PC-3 (cell line): ENCODE measurements at regions not wholly inside any gene's neighbourhood (a gene's known extent, or its start where the extent isn't known, plus 50 kb on each side); places are given as distances from the start of the nearest gene placed in this dataset.
A peak's percentile ranks its signal among the peaks of the same experiment; 100 is the strongest.

Experiments used
- ATAC-seq: fragments of 200-7000 bp; cut with Tn5 transposase; 2 replicates; pipeline ENCODE4 v1.9.1; 2020; ENCODE audit warnings: mild to moderate bottlenecking, moderate library complexity
- BruUV-seq: library from RNA; stranded (reverse); fragments of 400-500 nt; replicated peaks from 2 replicates; lab custom pipeline; 2021; lab: Mats Ljungman, UMichigan
- CTCF ChIA-PET: fragments of 300-600 bp; sonication (Branson Sonifier 250); formaldehyde crosslinking; loops from one replicate; lab custom pipeline; 2022; ENCODE audit warnings: antibody characterized with exemption; lab: Charles Lee
- POLR2A ChIA-PET: fragments of 300-600 bp; sonication (Branson Sonifier 250); formaldehyde crosslinking; loops from one replicate; lab custom pipeline; 2022; ENCODE audit warnings: antibody characterized with exemption; ENCODE audit not compliant: unreplicated experiment; lab: Charles Lee
- DNase-seq: peaks from one replicate; pipeline ENCODE4 v3.0.0-alpha.2; 2015
- H2AFZ ChIP-seq: fragments of 300-600 bp; sonication (generic); 2 replicates; pipeline ENCODE4 v1.6.0; 2016; ENCODE audit warnings: antibody characterized with exemption, low read length
- H3F3A ChIP-seq: fragments of 300-600 bp; sonication (generic); one replicate; pipeline ENCODE4 v1.6.0; 2017; ENCODE audit warnings: antibody characterized with exemption, low read length, control low read depth, mild to moderate bottlenecking; ENCODE audit not compliant: unreplicated experiment
- H3K27ac ChIP-seq: fragments of 300-600 bp; sonication (generic); 2 replicates; pipeline ENCODE4 v1.5.1; 2016; ENCODE audit warnings: mild to moderate bottlenecking, low read length
- H3K27me3 ChIP-seq: fragments of 300-600 bp; sonication (generic); 2 replicates; pipeline ENCODE4 v1.6.1; 2016; ENCODE audit warnings: low read length, mixed read lengths
- H3K36me3 ChIP-seq: fragments of 300-600 bp; sonication (generic); 2 replicates; pipeline ENCODE4 v1.6.1; 2016; ENCODE audit warnings: low read depth, mixed run types, low read length, mixed read lengths
- H3K4me1 ChIP-seq: fragments of 300-600 bp; sonication (generic); 2 replicates; pipeline ENCODE4 v1.5.1; 2016; ENCODE audit warnings: low read length; ENCODE audit not compliant: insufficient read depth
- H3K4me2 ChIP-seq: fragments of 300-600 bp; sonication (generic); 2 replicates; pipeline ENCODE4 v1.6.0; 2016; ENCODE audit warnings: low read length
- H3K4me3 ChIP-seq: fragments of 300-600 bp; sonication (generic); 2 replicates; pipeline ENCODE4 v1.5.1; 2016; ENCODE audit warnings: mild to moderate bottlenecking, low read length, mixed read lengths
- H3K79me2 ChIP-seq: fragments of 300-600 bp; sonication (generic); 2 replicates; pipeline ENCODE4 v1.6.1; 2017; ENCODE audit warnings: low read length, mixed read lengths
- H3K9ac ChIP-seq: fragments of 300-600 bp; sonication (generic); 2 replicates; pipeline ENCODE4 v1.6.0; 2016; ENCODE audit warnings: mild to moderate bottlenecking, low read length
- H3K9me2 ChIP-seq: fragments of 300-600 bp; sonication (generic); replicated peaks from 2 replicates; pipeline ENCODE4 v1.6.1; 2016; ENCODE audit warnings: mixed run types, low read length, mixed read lengths
- H3K9me3 ChIP-seq: fragments of 300-600 bp; sonication (generic); 2 replicates; pipeline ENCODE4 v1.6.1; 2016; ENCODE audit warnings: low read length, mixed read lengths
- H4K20me1 ChIP-seq: fragments of 300-600 bp; sonication (generic); 2 replicates; pipeline ENCODE4 v1.6.1; 2016; ENCODE audit warnings: low read length, mixed read lengths
- CTCF ChIP-seq: fragments of 300-600 bp; sonication (generic); conservative IDR thresholded peaks from 2 replicates; pipeline ENCODE4 v1.5.1; 2017; ENCODE audit warnings: antibody characterized with exemption, low read depth, mild to moderate bottlenecking, low read length
- EZH2 ChIP-seq: fragments of 300-600 bp; sonication (generic); IDR thresholded peaks from one replicate; pipeline ENCODE4 v1.6.1; 2017; ENCODE audit warnings: antibody characterized with exemption, mild to moderate bottlenecking, low read length; ENCODE audit not compliant: unreplicated experiment
- EZH2phosphoT487 ChIP-seq: fragments of 300-600 bp; sonication (generic); IDR thresholded peaks from 2 replicates; pipeline ENCODE4 v1.6.1; 2018; ENCODE audit warnings: mild to moderate bottlenecking, antibody characterized with exemption, low read length, borderline replicate concordance
- intact Hi-C: fragments of 100-400 bp; cut with micrococcal nuclease; formaldehyde crosslinking; loops from 2 replicates; pipeline ENCODE4 v1.9.0; 2023

DNA sequence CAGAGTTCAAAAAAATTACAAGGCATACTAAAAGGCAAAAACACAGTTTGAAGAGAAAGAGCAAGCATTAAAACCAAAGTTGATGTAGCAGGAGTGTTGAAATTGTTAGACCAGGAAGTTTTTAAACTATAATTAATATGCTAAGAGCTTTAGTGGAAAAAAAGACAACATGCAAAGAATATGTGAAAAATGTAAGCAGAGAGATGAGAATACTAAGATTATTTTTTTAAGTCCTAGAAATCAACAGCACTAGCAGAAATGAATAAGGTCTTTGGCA is 192.6 kb downstream of the ERMARD start:
- Histone ChIP-seq H3K27ac (no peak overlapping the region), H3K27me3 (no peaks in the 10 kb centered on the region), H3K9ac (no peak overlapping the region), H3K4me2 (peak overlapping the region; percentile 37; the same call in 1 of the 2 replicates), H3F3A (no peaks in the 10 kb centered on the region), H3K4me1 (peaks cover 12% of the 10 kb centered on the region; the same call in 1 of the 2 replicates), H2AFZ (no peak overlapping the region), H3K9me3 (no peaks in the 10 kb centered on the region), H3K9me2 (no peaks in the 10 kb centered on the region), H3K36me3 (no peaks in the 10 kb centered on the region), H4K20me1 (no peaks in the 10 kb centered on the region), H3K79me2 (no peaks in the 10 kb centered on the region), H3K4me3 (no peak overlapping the region)
- ATAC-seq = no peak
- no TSS peak for BruUV-seq
- TF ChIP-seq EZH2phosphoT487 (no peak), CTCF (no peak), EZH2 (no peak)
- ChIA-PET CTCF (no interaction called here), POLR2A (no interaction called here)
- intact Hi-C loops = no loop called here
- no peak for DNase-seq

DNA sequence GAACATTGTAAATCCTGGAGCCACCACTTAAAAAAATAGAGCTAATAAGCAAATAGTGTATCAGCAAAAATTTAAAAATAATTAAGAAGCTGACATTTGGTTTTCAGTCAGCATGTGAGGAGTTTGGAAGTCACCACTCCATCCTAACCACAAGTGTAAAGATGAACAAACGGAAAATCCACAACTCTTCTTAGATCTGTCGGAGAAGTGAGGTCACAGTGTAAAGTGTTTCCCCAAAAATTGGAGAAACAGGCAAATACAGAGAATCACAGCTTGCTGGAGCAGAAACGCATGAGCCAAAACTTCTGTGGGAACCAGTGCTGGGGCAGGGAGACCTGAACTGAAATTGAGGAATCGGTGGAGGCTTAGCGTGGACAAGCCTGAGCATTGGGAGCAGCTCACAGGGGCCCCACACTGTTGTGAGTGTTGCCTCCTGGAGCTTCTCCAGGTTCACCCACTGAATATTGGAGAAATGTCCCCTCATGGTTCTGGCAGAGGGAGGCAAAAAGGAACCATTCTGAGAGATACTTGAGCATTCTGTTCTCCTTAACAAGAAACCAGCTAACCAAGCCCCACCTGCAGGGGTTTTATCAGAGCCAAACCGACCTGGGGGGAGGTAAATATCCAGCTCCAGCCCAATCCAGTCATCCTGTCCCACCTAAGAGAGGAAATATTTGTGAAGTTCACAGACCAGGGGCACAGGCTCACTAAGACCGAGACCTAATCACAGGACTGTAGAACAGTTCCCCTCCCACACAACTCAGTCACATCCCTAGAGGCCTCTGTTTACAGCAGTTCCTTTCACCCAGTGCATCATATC is 192.0 kb downstream of the ERMARD start:
- Histone ChIP-seq H4K20me1 (no peaks in the 10 kb centered on the region), H3K9me3 (no peaks in the 10 kb centered on the region), H3F3A (no peaks in the 10 kb centered on the region), H3K4me3 (no peak overlapping the region), H3K79me2 (no peaks in the 10 kb centered on the region), H3K4me2 (0 out of 2 replicates have a peak overlapping the region, but pooled peaks have one; percentile 37), H2AFZ (no peak overlapping the region), H3K27ac (no peak overlapping the region), H3K9me2 (no peaks in the 10 kb centered on the region), H3K4me1 (peaks cover 12% of the 10 kb centered on the region; the same call in 1 of the 2 replicates), H3K36me3 (no peaks in the 10 kb centered on the region), H3K27me3 (no peaks in the 10 kb centered on the region), H3K9ac (no peak overlapping the region)
- POLR2A ChIA-PET = no interaction called here
- TF ChIP-seq EZH2phosphoT487 (no peak), CTCF (no peak), EZH2 (no peak)
- no peak for DNase-seq
- no TSS peak for BruUV-seq
- no peak for ATAC-seq
- CTCF ChIA-PET = no interaction called here
- intact Hi-C loops = no loop called here

DNA sequence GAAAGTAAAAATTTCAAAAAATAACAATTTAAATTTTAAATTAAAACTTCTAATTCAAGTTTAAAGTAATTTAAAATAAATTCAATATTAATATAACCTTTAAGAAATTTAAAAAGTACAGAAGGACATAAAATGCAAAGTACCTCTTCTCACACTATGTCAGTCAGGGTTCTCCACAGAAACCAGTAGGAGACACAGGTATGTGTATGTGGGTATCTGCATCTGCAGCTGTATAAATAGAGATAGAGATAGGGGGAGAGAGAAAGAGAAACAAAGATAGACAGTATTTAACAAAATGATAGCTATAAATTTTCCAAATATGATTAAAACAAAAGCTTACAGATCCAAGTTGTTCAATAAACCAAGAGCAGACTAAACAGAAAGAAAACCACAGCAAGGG is 190.8 kb downstream of the ERMARD start:
- H3F3A ChIP-seq = no peaks in the 10 kb centered on the region
- POLR2A ChIA-PET = no interaction called here
- no peak overlapping the region for H2AFZ ChIP-seq
- no TSS peak for BruUV-seq
- no peak overlapping the region for H3K4me2 ChIP-seq
- ATAC-seq (no peak), DNase-seq (no peak)
- H3K79me2 ChIP-seq = no peaks in the 10 kb centered on the region
- intact Hi-C loops = no loop called here
- H3K9me2 ChIP-seq = no peaks in the 10 kb centered on the region
- CTCF ChIA-PET = no interaction called here
- H3K4me1 ChIP-seq = peaks cover 12% of the 10 kb centered on the region; the same call in 1 of the 2 replicates
- no peaks in the 10 kb centered on the region for H3K27me3 ChIP-seq
- H3K9me3 ChIP-seq = no peaks in the 10 kb centered on the region
- no peak for TF ChIP-seq CTCF
- no peak for TF ChIP-seq EZH2
- no peak for TF ChIP-seq EZH2phosphoT487
- H4K20me1 ChIP-seq = no peaks in the 10 kb centered on the region
- no peak overlapping the region for H3K4me3 ChIP-seq
- no peaks in the 10 kb centered on the region for H3K36me3 ChIP-seq
- no peak overlapping the region for H3K9ac ChIP-seq
- no peak overlapping the region for H3K27ac ChIP-seq
